HL-60/S4 treated with phorbol 12-myristate 13-acetate at 8.2 ng/mL for 4 days and 3 days (cell line): ENCODE measurements at regions not wholly inside any gene's neighbourhood (a gene's known extent, or its start where the extent isn't known, plus 50 kb on each side); places are given as distances from the start of the nearest gene placed in this dataset.
"Not testable (repeated sequence)": the region's sequence is repeated elsewhere in the genome, so short reads cannot be mapped to it uniquely, and the experiment has no call there.

Experiments
- in situ Hi-C: fragments of 300-500 bp; cut with MboI; formaldehyde crosslinking; loops from 2 replicates; pipeline ENCODE4 v1.15.0; 2022; ENCODE audit warnings: low sequenced_read_pairs

DNA sequence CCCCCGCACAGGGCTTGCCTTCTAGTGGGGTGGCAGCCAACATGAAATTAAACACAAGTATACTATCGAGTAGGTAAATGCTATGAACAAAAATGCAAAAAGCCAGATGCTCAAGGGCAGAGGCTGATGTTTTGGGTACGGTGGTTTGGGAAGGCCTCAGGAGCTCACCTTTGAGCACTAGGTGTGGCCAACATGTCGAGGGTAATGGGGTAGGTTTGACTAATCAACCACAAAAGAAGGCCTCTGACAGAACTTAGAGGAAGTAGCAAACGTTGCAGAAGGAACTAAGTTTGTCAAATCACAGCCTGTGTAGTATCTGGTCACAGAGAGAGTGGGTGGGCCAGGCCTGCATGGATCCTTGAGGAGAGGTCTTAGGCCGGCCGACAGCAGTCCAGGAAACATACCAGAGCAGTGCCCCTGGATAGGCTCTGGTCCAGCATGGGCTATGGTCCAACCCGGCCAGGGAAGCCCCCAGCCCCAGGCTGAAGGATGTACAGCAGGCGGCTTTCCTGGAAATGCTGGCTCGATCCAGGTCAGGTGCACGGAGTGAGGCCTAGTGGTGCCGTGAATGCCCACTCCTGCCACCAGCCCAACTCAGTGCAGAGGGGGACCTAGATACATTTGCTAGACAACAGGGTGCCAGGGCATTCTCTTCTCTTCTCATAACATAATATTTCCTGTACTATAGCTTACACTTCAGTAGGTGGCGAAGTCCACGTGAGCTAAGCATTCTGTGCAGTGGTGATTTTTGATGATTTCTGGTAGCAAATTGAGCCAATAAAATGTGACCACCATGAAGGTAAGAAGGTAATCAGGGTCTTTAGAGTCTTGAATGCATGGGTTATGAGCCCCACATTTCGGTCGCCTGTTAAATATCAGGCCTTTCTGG, 56.3 kb upstream of the CD93 start:
- in situ Hi-C loops = no loop called here

DNA sequence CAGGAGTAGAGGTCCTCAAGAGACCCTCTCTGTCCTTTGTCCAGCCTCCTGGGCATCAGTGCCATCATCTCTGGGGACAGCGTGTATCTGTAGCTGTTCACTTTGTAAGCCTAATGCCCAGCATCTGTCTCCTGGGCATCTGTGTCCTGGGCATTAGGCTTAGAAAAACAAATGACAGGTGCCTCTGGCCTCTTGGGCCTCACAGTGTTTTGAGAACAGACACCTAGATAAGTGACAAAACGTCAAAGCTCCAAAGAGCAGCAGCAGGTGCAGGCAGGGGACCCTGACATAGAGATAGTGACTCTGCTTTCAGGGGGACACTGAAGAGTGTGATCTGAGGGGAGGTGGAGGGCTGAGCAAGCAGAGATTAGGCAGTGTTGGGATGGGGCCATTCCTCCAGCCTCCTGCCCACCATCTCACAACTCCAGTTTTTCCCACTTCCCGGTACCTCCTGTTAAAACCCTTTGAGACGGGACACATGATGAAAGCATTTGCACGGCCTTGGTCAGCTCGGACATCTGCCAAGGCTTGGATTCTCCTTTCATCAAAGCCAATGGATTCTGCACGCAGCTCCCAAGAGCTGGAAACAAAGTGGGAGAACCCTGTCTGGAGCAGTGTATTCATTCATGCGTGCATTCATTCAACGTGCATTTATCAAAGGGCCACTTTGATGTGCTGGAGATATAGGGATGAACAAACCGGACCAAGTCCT, 55.5 kb upstream of the CD93 start:
- in situ Hi-C loops = no loop called here

DNA sequence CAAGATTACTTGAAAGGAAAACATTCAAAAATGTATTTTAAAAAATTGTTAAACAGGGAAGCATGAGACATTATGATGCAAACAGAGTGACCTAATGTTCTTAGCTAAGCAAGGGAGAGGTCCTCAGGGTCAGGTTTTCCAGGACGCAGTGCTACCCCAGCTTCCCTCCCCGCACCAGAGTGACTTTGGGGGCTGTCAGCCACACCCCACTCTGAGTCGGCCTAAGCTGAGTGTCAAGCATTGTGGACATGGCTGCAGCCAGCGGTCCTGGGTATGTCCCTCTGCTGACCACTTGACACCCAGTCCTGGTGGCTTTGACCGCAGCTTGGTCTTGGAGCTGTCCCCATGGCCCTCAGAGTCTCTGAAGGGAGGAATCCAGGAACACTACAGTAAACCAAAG, 54.9 kb upstream of the CD93 start:
- in situ Hi-C loops = no loop called here

DNA sequence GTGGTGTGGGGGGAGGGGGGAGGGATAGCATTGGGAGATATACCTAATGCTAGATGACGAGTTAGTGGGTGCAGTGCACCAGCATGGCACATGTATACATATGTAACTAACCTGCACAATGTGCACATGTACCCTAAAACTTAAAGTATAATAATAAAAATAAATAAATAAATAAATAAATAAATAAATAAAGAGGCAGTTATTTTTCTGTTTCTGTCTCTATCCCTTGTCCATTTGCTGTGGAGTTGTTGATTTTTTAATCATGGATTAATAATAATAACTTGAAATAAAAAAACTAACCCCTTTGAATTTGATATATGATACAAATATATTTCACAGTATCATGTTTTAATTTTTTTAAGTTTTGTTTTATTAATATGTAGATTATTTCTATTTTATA, 53.9 kb upstream of the CD93 start:
- in situ Hi-C loops = not testable (repeated sequence)

DNA sequence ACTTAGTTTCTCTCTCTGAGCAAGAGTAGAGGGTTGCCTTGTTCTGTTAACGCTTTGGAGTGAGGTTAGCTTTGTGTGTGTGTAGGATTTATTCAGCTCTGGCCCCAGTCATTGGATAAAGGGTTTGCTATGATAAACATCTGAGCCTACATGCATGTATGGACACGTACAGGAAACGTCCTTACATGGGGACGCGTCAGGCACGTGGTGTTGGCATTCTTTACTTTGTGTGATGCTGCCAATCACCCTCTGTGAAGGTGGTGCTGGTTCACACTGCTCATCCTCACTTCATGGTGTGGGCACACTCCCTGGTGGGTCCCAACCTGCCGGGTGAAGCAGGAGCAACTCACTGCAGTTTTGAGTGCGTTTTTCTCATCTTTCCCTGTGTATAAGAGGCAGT, 53.4 kb upstream of the CD93 start:
- in situ Hi-C loops = no loop called here

DNA sequence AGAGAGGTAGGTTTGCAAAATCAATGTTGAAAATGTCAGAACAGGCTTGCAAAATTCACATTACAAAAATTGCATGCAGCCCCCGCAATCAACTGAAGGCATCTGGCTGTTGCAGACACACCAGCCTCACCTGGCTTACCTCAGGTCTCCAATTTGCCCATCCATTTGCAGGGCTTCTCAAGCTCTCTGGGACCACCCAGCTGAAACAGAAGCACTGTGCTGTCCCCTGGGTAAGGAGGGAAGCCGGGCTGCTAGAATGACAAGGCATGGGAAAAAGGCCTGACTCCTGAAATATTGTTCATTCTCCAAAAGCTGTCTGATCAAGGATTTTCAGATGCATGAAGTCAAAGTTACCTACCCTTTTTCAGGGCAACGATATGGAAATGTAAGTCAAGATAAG, 52.6 kb upstream of the CD93 start:
- in situ Hi-C loops = no loop called here

DNA sequence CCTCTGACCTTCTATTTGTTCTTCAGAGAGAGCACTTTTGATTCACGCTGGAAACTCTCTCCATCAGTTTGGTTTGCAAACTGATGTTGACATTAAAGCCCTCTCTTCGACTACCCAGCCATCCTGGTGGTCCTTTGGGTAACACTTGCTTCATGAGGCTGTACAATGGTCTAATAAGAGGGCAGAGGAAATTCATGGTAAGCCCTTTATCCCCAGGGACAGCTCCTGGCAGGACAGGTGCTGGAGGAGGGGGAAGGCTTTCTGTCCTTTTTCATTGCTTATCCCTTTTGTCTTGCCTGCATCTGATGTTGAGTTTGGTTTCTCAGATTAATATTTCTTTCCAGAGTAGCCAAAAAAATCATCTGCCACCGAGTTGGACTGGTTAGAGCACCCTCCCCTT, 52.1 kb upstream of the CD93 start:
- in situ Hi-C loops = no loop called here

DNA sequence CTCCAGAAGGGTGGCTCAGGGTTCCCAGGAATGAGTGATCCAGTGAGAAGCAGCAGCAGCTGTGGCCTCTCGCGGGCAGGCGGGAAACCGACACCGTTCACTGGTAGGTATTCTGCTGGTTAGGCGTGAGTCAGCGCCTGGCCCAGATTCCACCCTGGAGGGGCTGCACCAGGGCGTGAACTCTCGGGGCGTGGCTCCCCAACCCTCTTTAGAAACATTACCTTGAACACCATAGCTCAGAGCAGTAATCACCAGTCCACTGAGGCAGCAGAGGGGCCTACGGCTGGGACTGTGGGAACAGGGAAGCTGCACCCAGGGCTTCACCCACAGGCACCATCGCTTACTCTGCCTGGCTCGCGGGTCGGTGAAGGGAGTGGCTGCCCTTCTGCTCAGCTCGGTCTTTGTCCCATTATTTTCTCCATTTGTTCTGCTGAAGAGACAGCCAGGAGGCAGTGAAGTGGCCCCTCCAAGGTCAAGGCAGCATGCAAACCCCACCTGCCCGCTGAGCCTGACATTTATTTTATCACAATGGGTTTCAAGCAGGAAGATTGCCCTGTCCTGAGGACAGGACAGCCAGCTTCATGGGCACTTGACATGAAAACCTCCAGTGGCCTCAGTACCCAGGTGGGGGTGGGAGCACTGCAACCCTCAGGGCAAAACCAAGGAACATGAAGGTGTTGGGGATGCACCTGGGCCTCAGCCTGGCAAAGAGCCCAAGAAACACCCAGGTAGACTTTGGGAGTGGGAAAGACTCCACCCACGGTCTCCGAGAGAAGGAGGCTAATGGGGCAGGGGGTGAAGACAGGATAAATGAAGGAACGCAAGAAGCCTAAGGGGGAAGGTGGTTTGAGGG, 51.0 kb upstream of the CD93 start:
- in situ Hi-C loops = no loop called here

DNA sequence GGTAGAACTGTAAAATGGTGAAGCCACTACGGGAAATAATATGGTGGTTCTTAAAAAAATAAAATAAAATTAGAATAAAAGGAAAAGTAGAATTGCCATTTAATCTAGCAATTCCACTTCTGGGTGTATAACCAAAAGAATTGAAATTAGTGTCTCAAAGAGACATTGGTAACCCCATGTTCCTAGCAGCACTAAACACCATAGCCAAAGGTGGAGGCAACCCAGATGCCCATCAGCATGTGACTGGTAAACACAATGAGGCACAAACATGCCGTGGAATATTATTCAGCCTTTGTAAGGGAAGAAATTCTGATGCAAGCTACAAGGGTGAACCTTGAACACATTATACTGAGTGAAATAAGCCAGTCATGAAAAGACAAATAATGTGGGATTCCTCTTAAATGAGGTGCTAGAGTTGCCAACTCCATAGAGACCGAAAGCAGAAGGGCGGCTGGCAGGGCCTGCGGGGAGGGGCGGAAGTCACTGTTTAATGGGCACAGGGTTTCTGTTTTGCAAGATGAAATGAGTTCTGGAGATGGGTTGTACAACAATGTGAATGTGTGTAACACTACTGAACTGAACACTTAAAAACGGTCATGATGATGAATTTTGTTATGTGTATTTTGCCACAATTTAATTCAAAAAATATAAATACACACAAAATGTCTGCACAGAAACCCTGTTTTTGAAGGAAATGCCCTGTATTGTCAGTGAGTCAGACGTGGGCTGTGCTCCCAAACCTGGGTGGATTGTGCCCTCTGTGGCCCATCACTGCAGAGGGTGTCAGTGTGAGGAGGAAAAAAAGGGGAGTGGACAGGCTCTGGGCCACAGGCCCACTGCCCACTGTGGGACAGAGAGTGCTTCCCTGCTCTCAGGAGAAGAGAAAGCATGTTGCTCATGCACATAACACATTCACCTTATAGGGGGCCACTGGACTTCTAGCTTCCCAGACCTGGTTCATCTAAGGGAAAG, 49.6 kb upstream of the CD93 start:
- in situ Hi-C loops = no loop called here
